ENCODE measurements at regions not wholly inside any gene's neighbourhood (a gene's known extent, or its start where the extent isn't known, plus 50 kb on each side); places are given as distances from the start of the nearest gene placed in this dataset.

DNA sequence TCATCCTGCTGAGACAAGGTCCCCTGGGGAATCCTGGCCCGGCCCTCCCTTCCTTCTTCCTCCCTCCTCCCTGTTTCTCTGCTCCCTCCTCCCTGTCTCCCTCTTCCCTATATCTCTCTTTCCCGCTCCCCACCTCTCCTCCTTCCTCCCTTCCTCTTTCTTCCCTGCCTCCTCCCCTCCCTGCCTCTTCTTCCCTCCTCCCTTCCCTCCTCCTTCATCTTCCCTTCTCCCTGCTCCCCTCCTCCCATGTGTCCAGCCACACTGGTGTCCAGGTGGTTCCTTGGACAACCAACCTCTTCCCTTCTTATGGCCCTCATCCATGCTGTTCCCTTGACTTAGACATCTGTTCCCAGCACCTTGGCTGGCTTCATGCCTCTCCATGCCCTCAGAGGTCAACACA is 258.1 kb downstream of the MN1 start:
- TF ChIP-seq, protein P1, sequence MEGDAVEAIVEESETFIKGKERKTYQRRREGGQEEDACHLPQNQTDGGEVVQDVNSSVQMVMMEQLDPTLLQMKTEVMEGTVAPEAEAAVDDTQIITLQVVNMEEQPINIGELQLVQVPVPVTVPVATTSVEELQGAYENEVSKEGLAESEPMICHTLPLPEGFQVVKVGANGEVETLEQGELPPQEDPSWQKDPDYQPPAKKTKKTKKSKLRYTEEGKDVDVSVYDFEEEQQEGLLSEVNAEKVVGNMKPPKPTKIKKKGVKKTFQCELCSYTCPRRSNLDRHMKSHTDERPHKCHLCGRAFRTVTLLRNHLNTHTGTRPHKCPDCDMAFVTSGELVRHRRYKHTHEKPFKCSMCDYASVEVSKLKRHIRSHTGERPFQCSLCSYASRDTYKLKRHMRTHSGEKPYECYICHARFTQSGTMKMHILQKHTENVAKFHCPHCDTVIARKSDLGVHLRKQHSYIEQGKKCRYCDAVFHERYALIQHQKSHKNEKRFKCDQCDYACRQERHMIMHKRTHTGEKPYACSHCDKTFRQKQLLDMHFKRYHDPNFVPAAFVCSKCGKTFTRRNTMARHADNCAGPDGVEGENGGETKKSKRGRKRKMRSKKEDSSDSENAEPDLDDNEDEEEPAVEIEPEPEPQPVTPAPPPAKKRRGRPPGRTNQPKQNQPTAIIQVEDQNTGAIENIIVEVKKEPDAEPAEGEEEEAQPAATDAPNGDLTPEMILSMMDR (IDR thresholded peaks at IDR 0.05; ENCODE audit: unreplicated experiment), result no peak
- Mint-ChIP-seq H3K27me3 (peaks cover 36% of the 10 kb centered on the region), H3K9me3 (ENCODE audit: low read depth) (no peaks in the 10 kb centered on the region), H3K27ac (no peak overlapping the region), H3K36me3 (ENCODE audit: insufficient read depth) (no peaks in the 10 kb centered on the region), H3K4me3 (ENCODE audit: low read depth) (no peak overlapping the region), H3K4me1 (ENCODE audit: low read depth) (peaks cover 11% of the 10 kb centered on the region)
- no peak for DNase-seq (ENCODE audit: low spot score, unreplicated experiment)

DNA sequence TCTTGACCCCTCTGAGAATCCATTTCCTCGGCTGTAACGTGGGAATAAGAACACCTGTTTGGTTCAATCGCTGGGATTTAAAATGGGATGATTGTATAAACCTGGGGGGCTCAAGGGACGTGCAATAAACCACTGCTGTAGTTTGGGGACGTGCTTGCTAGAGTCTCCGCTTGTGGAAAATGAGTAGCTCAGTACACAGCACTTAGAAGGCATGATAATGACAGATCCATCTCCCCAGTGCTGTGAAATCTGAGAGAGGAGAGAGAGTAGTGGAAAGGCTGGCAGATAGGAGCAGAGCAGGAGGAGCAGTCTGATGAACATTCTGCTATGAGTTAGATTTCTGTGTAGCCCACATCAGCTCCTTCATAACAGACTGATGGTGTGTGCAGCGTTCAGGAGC is 256.5 kb downstream of the MN1 start:
- peaks cover 38% of the 10 kb centered on the region for H3K27me3 Mint-ChIP-seq
- TF ChIP-seq, protein P1 (IDR thresholded peaks at IDR 0.05; ENCODE audit: unreplicated experiment), result no peak
- DNase-seq (ENCODE audit: low spot score, unreplicated experiment), result no peak
- H3K4me3 Mint-ChIP-seq (ENCODE audit: low read depth), result no peak overlapping the region
- H3K4me1 Mint-ChIP-seq (ENCODE audit: low read depth), result peaks cover 13% of the 10 kb centered on the region
- no peaks in the 10 kb centered on the region for H3K9me3 Mint-ChIP-seq (ENCODE audit: low read depth)
- H3K27ac Mint-ChIP-seq, result no peak overlapping the region
- H3K36me3 Mint-ChIP-seq (ENCODE audit: insufficient read depth), result no peaks in the 10 kb centered on the region

DNA sequence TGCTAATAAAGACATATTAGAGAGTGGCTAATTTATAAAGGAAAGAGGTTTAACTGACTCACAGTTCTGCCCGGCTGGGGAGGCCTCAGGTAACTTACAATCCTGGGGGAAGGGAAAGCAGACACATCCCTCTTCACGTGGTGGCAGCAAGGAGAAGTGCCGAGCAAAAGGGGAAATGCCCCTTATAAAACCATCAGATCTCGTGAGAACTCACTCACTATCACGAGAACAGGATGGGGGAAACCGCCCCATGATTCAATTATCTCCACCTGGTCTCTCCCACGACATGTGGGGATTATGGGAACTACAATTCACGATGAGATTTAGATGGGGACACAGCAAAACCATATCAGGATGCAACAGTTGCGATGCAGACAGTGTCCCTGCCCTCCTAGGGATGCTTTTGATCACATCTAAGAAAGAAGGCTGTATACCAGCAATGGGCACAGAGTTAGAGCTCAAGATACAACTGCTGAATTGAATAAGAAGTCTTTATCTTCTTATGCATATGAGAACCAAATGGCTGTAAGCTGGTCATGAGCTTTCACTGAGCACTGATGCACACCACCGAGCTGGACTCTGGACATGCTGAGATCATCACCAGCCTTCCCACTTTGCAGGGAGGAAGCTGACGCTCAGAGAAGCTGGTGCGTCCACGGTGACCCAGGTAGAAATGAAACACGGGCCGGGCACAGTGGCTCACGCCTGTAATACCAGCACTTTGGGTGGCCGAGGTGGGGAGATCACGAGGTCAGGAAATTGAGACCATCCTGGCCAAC is 255.2 kb downstream of the MN1 start:
- no peaks in the 10 kb centered on the region for H3K36me3 Mint-ChIP-seq (ENCODE audit: insufficient read depth)
- H3K27ac Mint-ChIP-seq, result no peak overlapping the region
- H3K27me3 Mint-ChIP-seq, result peaks cover 29% of the 10 kb centered on the region
- DNase-seq (ENCODE audit: low spot score, unreplicated experiment), result no peak
- peaks cover 9% of the 10 kb centered on the region for H3K4me1 Mint-ChIP-seq (ENCODE audit: low read depth)
- H3K9me3 Mint-ChIP-seq (ENCODE audit: low read depth), result no peaks in the 10 kb centered on the region
- TF ChIP-seq, protein P1 (IDR thresholded peaks at IDR 0.05; ENCODE audit: unreplicated experiment), result no peak
- no peak overlapping the region for H3K4me3 Mint-ChIP-seq (ENCODE audit: low read depth)

DNA sequence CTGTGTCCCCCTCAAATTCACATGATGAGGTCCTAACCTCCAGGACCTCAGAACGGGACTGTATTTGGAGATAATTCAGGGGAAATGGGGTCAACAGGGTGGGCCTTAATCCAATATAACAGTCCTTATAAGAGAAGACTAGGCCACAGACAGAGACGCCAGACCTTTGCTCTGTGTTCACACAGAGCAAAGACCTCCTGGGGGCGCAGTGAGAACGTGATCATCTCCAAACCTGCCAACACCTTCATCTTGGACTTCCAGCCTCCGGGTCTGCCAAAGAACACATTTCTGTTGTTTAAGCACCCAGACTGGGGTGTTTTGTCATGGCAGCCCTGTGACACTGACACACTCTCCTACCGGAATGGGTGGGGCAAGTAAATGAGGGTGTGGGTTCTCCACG is 250.2 kb downstream of the MN1 start:
- DNase-seq (ENCODE audit: low spot score, unreplicated experiment), result no peak
- Mint-ChIP-seq H3K9me3 (ENCODE audit: low read depth) (no peaks in the 10 kb centered on the region), H3K4me3 (ENCODE audit: low read depth) (no peak overlapping the region), H3K36me3 (ENCODE audit: insufficient read depth) (no peaks in the 10 kb centered on the region), H3K27ac (no peak overlapping the region), H3K27me3 (peaks cover 30% of the 10 kb centered on the region), H3K4me1 (ENCODE audit: low read depth) (peaks cover 9% of the 10 kb centered on the region)
- TF ChIP-seq, protein P1 (IDR thresholded peaks at IDR 0.05; ENCODE audit: unreplicated experiment), result no peak

DNA sequence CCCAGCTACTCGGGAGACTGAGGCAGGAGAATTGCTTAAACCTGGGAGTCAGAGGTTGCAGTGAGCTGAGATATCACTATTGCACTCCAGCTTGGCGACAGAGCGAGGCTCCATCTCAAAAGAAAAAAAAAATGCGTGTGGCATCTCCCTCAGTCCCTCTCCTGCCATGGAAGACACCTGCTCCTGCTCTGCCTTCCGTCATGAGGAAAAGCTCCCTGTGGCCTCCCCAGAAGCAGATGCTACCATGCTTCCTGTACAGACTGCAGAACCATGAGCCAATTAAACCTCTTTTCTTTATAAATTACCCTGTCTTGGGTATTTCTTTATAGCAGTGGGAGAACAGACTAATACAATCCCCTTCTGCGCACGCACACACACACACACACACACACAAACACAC is 249.4 kb downstream of the MN1 start:
- TF ChIP-seq, protein P1 (IDR thresholded peaks at IDR 0.05; ENCODE audit: unreplicated experiment), result no peak
- H3K27ac Mint-ChIP-seq, result no peak overlapping the region
- no peak for DNase-seq (ENCODE audit: low spot score, unreplicated experiment)
- no peak overlapping the region for H3K4me3 Mint-ChIP-seq (ENCODE audit: low read depth)
- no peaks in the 10 kb centered on the region for H3K9me3 Mint-ChIP-seq (ENCODE audit: low read depth)
- H3K27me3 Mint-ChIP-seq, result peaks cover 32% of the 10 kb centered on the region
- H3K4me1 Mint-ChIP-seq (ENCODE audit: low read depth), result peaks cover 9% of the 10 kb centered on the region
- no peaks in the 10 kb centered on the region for H3K36me3 Mint-ChIP-seq (ENCODE audit: insufficient read depth)

All from progenitor cell of endocrine pancreas (in vitro differentiated cells).